SK-N-MC (cell line): ENCODE measurements at regions not wholly inside any gene's neighbourhood (a gene's known extent, or its start where the extent isn't known, plus 50 kb on each side); places are given as distances from the start of the nearest gene placed in this dataset.

ENCODE experiments used
- EZH2 ChIP-seq: fragments of 200-600 bp; sonication (generic); IDR thresholded peaks from one replicate; pipeline ENCODE4 v1.6.1; 2017; ENCODE audit warnings: antibody characterized with exemption
- FOXP2 ChIP-seq: optimal IDR thresholded peaks from 2 replicates; pipeline ENCODE3; 2011; ENCODE audit warnings: mild to moderate bottlenecking, moderate library complexity; ENCODE audit not compliant: insufficient read depth; ENCODE audit errors: extremely low read length, control extremely low read depth
- POLR2AphosphoS5 ChIP-seq: IDR thresholded peaks from 2 replicates; pipeline ENCODE4 v1.6.1; 2012; ENCODE audit warnings: mild to moderate bottlenecking, low read depth, low read length, borderline replicate concordance

- no peak for TF ChIP-seq POLR2AphosphoS5
- TF ChIP-seq EZH2 = no peak
- TF ChIP-seq FOXP2 = no peak
These were observed 204.6 kb downstream of the LTN1 start for GRCh38 chr21:28788030-28788429.
